ENCODE measurements at regions not wholly inside any gene's neighbourhood (a gene's known extent, or its start where the extent isn't known, plus 50 kb on each side); places are given as distances from the start of the nearest gene placed in this dataset.

- TF ChIP-seq KDM5A (IDR thresholded peaks at IDR 0.05) (no peak), NPAS2 (CRISPR knock-in tag; IDR thresholded peaks at IDR 0.05; ENCODE audit: borderline replicate concordance) (no peak), USF2 (IDR thresholded peaks at IDR 0.05) (no peak), ZFP36 (IDR thresholded peaks at IDR 0.05; ENCODE audit: borderline replicate concordance, partially characterized antibody) (no peak), EP300 (IDR thresholded peaks at IDR 0.05) (no peak), NR3C1 (IDR thresholded peaks at IDR 0.05) (no peak), MAFK (IDR thresholded peaks at IDR 0.05; ENCODE audit: partially characterized antibody) (no peak)
These were observed 257.3 kb downstream of the TMEM121 start (continued) for GRCh38 chr14:105783707-105784106.

- Histone ChIP-seq H3K27ac (no peak overlapping the region), H3K4me3 (no peak overlapping the region), H3K4me2 (no peak overlapping the region), H3K4me1 (no peaks in the 10 kb centered on the region), H3K9me3 (no peaks in the 10 kb centered on the region)
- 61% methylated on average over 4 of the region's 4 CpGs for WGBS (ENCODE audit: missing lambda C conversion rate)
- no peak for ATAC-seq
- CTCF ChIA-PET = no interaction called here
- TF ChIP-seq FOXS1 (CRISPR knock-in tag; IDR thresholded peaks at IDR 0.05) (no peak), EHMT2 (IDR thresholded peaks at IDR 0.05; ENCODE audit: low read depth) (no peak), HOXB5 (CRISPR knock-in tag; IDR thresholded peaks at IDR 0.05) (no peak), KDM5A (IDR thresholded peaks at IDR 0.05) (no peak), NR3C1 (IDR thresholded peaks at IDR 0.05) (no peak), MAFK (IDR thresholded peaks at IDR 0.05; ENCODE audit: partially characterized antibody) (no peak)
- no peak for DNase-seq (ENCODE audit: low read depth in 1 of 2, low spot score in 1 of 2)
- POLR2A ChIA-PET = no interaction called here
- no peak for FAIRE-seq
These were observed 267.5 kb downstream of the TMEM121 start for GRCh38 chr14:105793836-105794235.

- no peak for FAIRE-seq
- Histone ChIP-seq H3K27ac (no peak overlapping the region), H3K4me1 (no peaks in the 10 kb centered on the region), H3K4me2 (no peak overlapping the region), H3K4me3 (no peak overlapping the region), H3K9me3 (no peaks in the 10 kb centered on the region)
- ChIA-PET CTCF (no interaction called here), POLR2A (no interaction called here)
- 0% methylated on average over 1 of the region's 1 CpG for WGBS (ENCODE audit: missing lambda C conversion rate)
- no peak for ATAC-seq
- TF ChIP-seq USF2 (IDR thresholded peaks at IDR 0.05) (no peak), ESRRA (IDR thresholded peaks at IDR 0.05; ENCODE audit: borderline replicate concordance, low read length) (no peak)
- DNase-seq (ENCODE audit: low read depth in 1 of 2, low spot score in 1 of 2) = no peak
These were observed 271.2 kb downstream of the TMEM121 start for GRCh38 chr14:105797546-105797945.

GRCh38 chr14:105805701-105806100, 279.3 kb downstream of the TMEM121 start:
- CTCF ChIA-PET = no interaction called here
- FAIRE-seq = no peak
- H3K9me3 ChIP-seq = 0 out of 3 replicates have a peak, but pooled peaks cover 2% of the 10 kb centered on the region

GRCh38 chr14:105806568-105806967, 280.2 kb downstream of the TMEM121 start:
- ChIA-PET POLR2A (no interaction called here), CTCF (no interaction called here)
- 3% methylated on average over 3 of the region's 3 CpGs for WGBS (ENCODE audit: missing lambda C conversion rate)
- FAIRE-seq = no peak
- Histone ChIP-seq H3K4me1 (no peaks in the 10 kb centered on the region), H3K4me3 (no peak overlapping the region), H3K9me3 (0 out of 3 replicates have a peak, but pooled peaks cover 2% of the 10 kb centered on the region), H3K27ac (no peak overlapping the region), H3K4me2 (no peak overlapping the region)
- no peak for ATAC-seq
- no peak for DNase-seq (ENCODE audit: low read depth in 1 of 2, low spot score in 1 of 2)
- TF ChIP-seq NFE2L2 (conservative IDR thresholded peaks at IDR 0.05; ENCODE audit: low read length) (no peak), CTCF (IDR thresholded peaks at IDR 0.05) (no peak), MAZ (IDR thresholded peaks at IDR 0.05; ENCODE audit: borderline replicate concordance, low read depth, low read length) (no peak), BHLHE40 (IDR thresholded peaks at IDR 0.05; ENCODE audit: low read depth, low read length) (no peak), ATOH8 (CRISPR knock-in tag; IDR thresholded peaks at IDR 0.05; ENCODE audit: low read depth) (no peak), SREBF2 (IDR thresholded peaks at IDR 0.05) (no peak), POLR2AphosphoS2 (conservative IDR thresholded peaks at IDR 0.05; ENCODE audit: low read length) (no peak), CHD4 (IDR thresholded peaks at IDR 0.05; ENCODE audit: borderline replicate concordance) (no peak), PHF8 (IDR thresholded peaks at IDR 0.05; ENCODE audit: borderline replicate concordance, low read depth) (no peak)

More at GRCh38 chr14:105805701-105806100, 279.3 kb downstream of the TMEM121 start:
- TF ChIP-seq MAFK (IDR thresholded peaks at IDR 0.05; ENCODE audit: partially characterized antibody) (peak; percentile 55), NR3C1 (IDR thresholded peaks at IDR 0.05) (no peak), TFCP2L1 (CRISPR knock-in tag; IDR thresholded peaks at IDR 0.05) (no peak), RARB (CRISPR knock-in tag; IDR thresholded peaks at IDR 0.05) (no peak), CHD2 (IDR thresholded peaks at IDR 0.05; ENCODE audit: low read length, partially characterized antibody) (no peak), NFE2L2 (conservative IDR thresholded peaks at IDR 0.05; ENCODE audit: low read length) (peak; percentile 75), RAD21 (conservative IDR thresholded peaks at IDR 0.05 in 1 of 2, IDR thresholded peaks at IDR 0.05 in 1 of 2) (no peak), ESRRA (IDR thresholded peaks at IDR 0.05; ENCODE audit: borderline replicate concordance, low read length) (no peak), RFX5 (IDR thresholded peaks at IDR 0.05) (no peak), PHF8 (IDR thresholded peaks at IDR 0.05; ENCODE audit: borderline replicate concordance, low read depth) (no peak), POLR2AphosphoS2 (conservative IDR thresholded peaks at IDR 0.05; ENCODE audit: low read length) (no peak), ZC3H11A (IDR thresholded peaks at IDR 0.05) (no peak), EP300 (IDR thresholded peaks at IDR 0.05) (no peak), FOSB (CRISPR knock-in tag; IDR thresholded peaks at IDR 0.05) (no peak)
- POLR2A ChIA-PET = no interaction called here
- Histone ChIP-seq H3K4me3 (no peak overlapping the region), H3K4me2 (no peak overlapping the region), H3K4me1 (no peaks in the 10 kb centered on the region), H3K27ac (no peak overlapping the region)
- ATAC-seq (no peak), DNase-seq (ENCODE audit: low read depth in 1 of 2, low spot score in 1 of 2) (no peak)
